GM23248 (cell line): ENCODE measurements at regions not wholly inside any gene's neighbourhood (a gene's known extent, or its start where the extent isn't known, plus 50 kb on each side); places are given as distances from the start of the nearest gene placed in this dataset.

Source experiments
- DNase-seq: peaks from one replicate; pipeline ENCODE4 v3.0.0-alpha.2; 2015
- H2AFZ ChIP-seq: fragments of 200-600 bp; sonication (generic); 2 replicates; pipeline ENCODE4 v1.6.1; 2016; ENCODE audit warnings: antibody characterized with exemption
- H3F3A ChIP-seq: fragments of 200-600 bp; sonication (generic); 2 replicates; pipeline ENCODE4 v1.6.1; 2016; ENCODE audit warnings: mild to moderate bottlenecking, antibody characterized with exemption, mixed run types; ENCODE audit not compliant: insufficient read depth
- H3K27ac ChIP-seq: fragments of 200-600 bp; sonication (generic); 2 replicates; pipeline ENCODE4 v1.5.1; 2016; ENCODE audit warnings: mild to moderate bottlenecking
- H3K27me3 ChIP-seq: fragments of 200-600 bp; sonication (generic); replicated peaks from 2 replicates; pipeline ENCODE4 v1.6.1; 2016; ENCODE audit warnings: mild to moderate bottlenecking; ENCODE audit not compliant: insufficient read depth
- H3K36me3 ChIP-seq: fragments of 200-600 bp; sonication (generic); 2 replicates; pipeline ENCODE4 v1.6.1; 2016; ENCODE audit warnings: low read depth, mild to moderate bottlenecking
- H3K4me1 ChIP-seq: fragments of 200-600 bp; sonication (generic); 2 replicates; pipeline ENCODE4 v1.6.1; 2016; ENCODE audit warnings: mild to moderate bottlenecking; ENCODE audit not compliant: insufficient read depth
- H3K4me2 ChIP-seq: fragments of 200-600 bp; sonication (generic); one replicate; pipeline ENCODE4 v1.6.1; 2016; ENCODE audit warnings: mild to moderate bottlenecking; ENCODE audit not compliant: unreplicated experiment
- H3K4me3 ChIP-seq: fragments of 200-600 bp; sonication (generic); 2 replicates; pipeline ENCODE4 v1.5.1; 2016; ENCODE audit warnings: mild to moderate bottlenecking
- H3K79me2 ChIP-seq: fragments of 200-600 bp; sonication (generic); 2 replicates; pipeline ENCODE4 v1.6.1; 2016; ENCODE audit warnings: mild to moderate bottlenecking; ENCODE audit not compliant: insufficient read depth
- H3K9ac ChIP-seq: fragments of 200-600 bp; sonication (generic); 2 replicates; pipeline ENCODE4 v1.6.1; 2016; ENCODE audit warnings: mild to moderate bottlenecking
- H3K9me2 ChIP-seq: fragments of 200-600 bp; sonication (generic); 2 replicates; pipeline ENCODE4 v1.6.1; 2016; ENCODE audit warnings: mixed run types, mild to moderate bottlenecking, moderate library complexity; ENCODE audit not compliant: insufficient read depth
- H3K9me3 ChIP-seq: fragments of 200-600 bp; sonication (generic); one replicate; pipeline ENCODE4 v1.6.1; 2017; ENCODE audit warnings: low read depth
- H4K20me1 ChIP-seq: fragments of 200-600 bp; sonication (generic); 2 replicates; pipeline ENCODE4 v1.6.0; 2016; ENCODE audit not compliant: insufficient read depth
- EZH2 ChIP-seq: fragments of 200-600 bp; sonication (generic); IDR thresholded peaks from 2 replicates; pipeline ENCODE4 v1.6.1; 2018; ENCODE audit warnings: antibody characterized with exemption, mild to moderate bottlenecking; ENCODE audit not compliant: insufficient read depth, poor library complexity, severe bottlenecking
- EZH2phosphoT487 ChIP-seq: fragments of 200-600 bp; sonication (generic); IDR thresholded peaks from 2 replicates; pipeline ENCODE4 v1.6.1; 2018; ENCODE audit warnings: antibody characterized with exemption, moderate library complexity, mild to moderate bottlenecking, low read depth; ENCODE audit not compliant: insufficient read depth
- WGBS, 2 experiments: methylation state at CpG; one replicate each; pipeline ENCODE4 v1.1.6; 2015 to 2017; ENCODE audit warnings: low lambda C conversion rate in 2 of 2, low coverage in 1 of 2; ENCODE audit errors: missing lambda C conversion rate in 2 of 2; 5-methylcytosine and 5-hydroxymethylcytosine counted together
- in situ Hi-C: fragments of 300-500 bp; cut with MboI; formaldehyde crosslinking; loops from 2 replicates; pipeline ENCODE4 v1.15.0; 2020

- Histone ChIP-seq H3K36me3 (no peaks in the 10 kb centered on the region), H4K20me1 (no peaks in the 10 kb centered on the region), H3K79me2 (no peaks in the 10 kb centered on the region), H3K27me3 (no peaks in the 10 kb centered on the region), H3K9me2 (no peaks in the 10 kb centered on the region), H3K27ac (no peak overlapping the region), H3K4me1 (no peaks in the 10 kb centered on the region), H3K9ac (no peak overlapping the region), H3K4me3 (no peak overlapping the region), H2AFZ (no peak overlapping the region), H3F3A (no peaks in the 10 kb centered on the region), H3K4me2 (no peak overlapping the region), H3K9me3 (no peaks in the 10 kb centered on the region)
- DNase-seq = no peak
- TF ChIP-seq EZH2 (no peak), EZH2phosphoT487 (no peak)
- 90 to 91% methylated on average over 4 of the region's 4 CpGs for WGBS, 2 experiments
- in situ Hi-C loops = no loop called here
Measured at GRCh38 chr12:116474899-116475298, 84.3 kb upstream of the MAP1LC3B2 start.

- Histone ChIP-seq H2AFZ (no peak overlapping the region), H3K36me3 (no peaks in the 10 kb centered on the region), H4K20me1 (no peaks in the 10 kb centered on the region), H3K9me3 (no peaks in the 10 kb centered on the region), H3K79me2 (no peaks in the 10 kb centered on the region), H3K9ac (no peak overlapping the region), H3K27me3 (no peaks in the 10 kb centered on the region), H3K4me1 (no peaks in the 10 kb centered on the region), H3F3A (no peaks in the 10 kb centered on the region), H3K4me3 (no peak overlapping the region), H3K4me2 (no peak overlapping the region), H3K9me2 (no peaks in the 10 kb centered on the region), H3K27ac (no peak overlapping the region)
- WGBS, 2 experiments = 91 to 93% methylated on average over 7 of the region's 7 CpGs
- DNase-seq = no peak
- in situ Hi-C loops = no loop called here
- TF ChIP-seq EZH2phosphoT487 = no peak
- no peak for TF ChIP-seq EZH2
Measured at GRCh38 chr12:116476227-116476822, 82.9 kb upstream of the MAP1LC3B2 start.

GRCh38 chr12:116478243-116478773 is 80.9 kb upstream of the MAP1LC3B2 start:
- Histone ChIP-seq H3K27me3 (0 out of 2 replicates have a peak, but pooled peaks cover 4% of the 10 kb centered on the region), H3K4me3 (no peak overlapping the region), H3K27ac (no peak overlapping the region), H3K4me2 (no peak overlapping the region), H3K4me1 (no peaks in the 10 kb centered on the region), H2AFZ (no peak overlapping the region), H3K9ac (no peak overlapping the region), H3K36me3 (no peaks in the 10 kb centered on the region), H3F3A (no peaks in the 10 kb centered on the region), H3K9me3 (no peaks in the 10 kb centered on the region), H3K79me2 (no peaks in the 10 kb centered on the region), H4K20me1 (no peaks in the 10 kb centered on the region), H3K9me2 (no peaks in the 10 kb centered on the region)
- DNase-seq = no peak
- no peak for TF ChIP-seq EZH2phosphoT487
- no peak for TF ChIP-seq EZH2
- WGBS, 2 experiments = 74 to 75% methylated on average over 6 of the region's 6 CpGs
- in situ Hi-C loops = no loop called here

- no peak for DNase-seq
- TF ChIP-seq EZH2 (no peak), EZH2phosphoT487 (no peak)
- H3K79me2 ChIP-seq = no peaks in the 10 kb centered on the region
Measured at GRCh38 chr12:116480210-116480810, 78.9 kb upstream of the MAP1LC3B2 start.

More at GRCh38 chr12:116480210-116480810, 78.9 kb upstream of the MAP1LC3B2 start:
- H4K20me1 ChIP-seq = no peaks in the 10 kb centered on the region
- H3K9ac ChIP-seq = no peak overlapping the region
- H3K4me2 ChIP-seq = no peak overlapping the region
- H3F3A ChIP-seq = no peaks in the 10 kb centered on the region
- 0 out of 2 replicates have a peak, but pooled peaks cover 9% of the 10 kb centered on the region for H3K27me3 ChIP-seq
- H3K4me3 ChIP-seq = no peak overlapping the region
- no peak overlapping the region for H2AFZ ChIP-seq
- no peak overlapping the region for H3K27ac ChIP-seq
- H3K4me1 ChIP-seq = no peaks in the 10 kb centered on the region
- H3K36me3 ChIP-seq = no peaks in the 10 kb centered on the region
- WGBS, 2 experiments = 66 to 75% methylated on average over 3 of the region's 3 CpGs
- in situ Hi-C loops = no loop called here
- no peaks in the 10 kb centered on the region for H3K9me3 ChIP-seq
- H3K9me2 ChIP-seq = no peaks in the 10 kb centered on the region
